HCT116 (cell line): ENCODE measurements at regions not wholly inside any gene's neighbourhood (a gene's known extent, or its start where the extent isn't known, plus 50 kb on each side); places are given as distances from the start of the nearest gene placed in this dataset.

Experiments
- ATAC-seq: fragments of 200-7000 bp; cut with Tn5 transposase; 2 replicates; pipeline ENCODE4 v1.9.1; 2020; ENCODE audit warnings: mild to moderate bottlenecking, moderate library complexity
- BruUV-seq: library from RNA; stranded (reverse); fragments of 400-500 nt; replicated peaks from 2 replicates; lab custom pipeline; 2021; lab: Mats Ljungman, UMichigan
- CTCF ChIA-PET: fragments of 300-600 bp; sonication (Branson Sonifier 250); formaldehyde crosslinking; loops from one replicate; lab custom pipeline; 2021; ENCODE audit warnings: antibody characterized with exemption; lab: Charles Lee
- POLR2A ChIA-PET: fragments of 300-600, 350-600 bp; sonication (Branson Sonifier 250); formaldehyde crosslinking; loops from one replicate; lab custom pipeline; 2021; ENCODE audit warnings: antibody characterized with exemption; lab: Charles Lee
- RAD21 ChIA-PET, 2 experiments: fragments of 300-600 bp; sonication (Branson Sonifier 250); formaldehyde crosslinking; loops; one replicate each; lab custom pipeline; 2023; ENCODE audit warnings: low total read pairs in 2 of 2; ENCODE audit not compliant: uncharacterized antibody in 2 of 2, unreplicated experiment in 2 of 2, low non-redundant PET in 1 of 2; lab: Charles Lee
- DNase-seq: peaks from one replicate; pipeline ENCODE4 v3.0.0-alpha.2; 2010; ENCODE audit warnings: low read depth, low spot score
- H2AFZ ChIP-seq: fragments of 200-600 bp; shearing (Covaris generic), sonication (generic); 2 replicates; pipeline ENCODE4 v1.6.1; 2017; ENCODE audit warnings: low read depth, mixed run types, mixed read lengths, antibody characterized with exemption, low read length; ENCODE audit not compliant: poor library complexity, severe bottlenecking
- H3K27ac ChIP-seq: 2 replicates; pipeline ENCODE4 v1.5.1; 2012; ENCODE audit warnings: low read depth, low read length
- H3K27me3 ChIP-seq: fragments of 200-600 bp; sonication (generic); 2 replicates; pipeline ENCODE4 v1.6.1; 2016; ENCODE audit warnings: mixed run types, low read length, mixed read lengths; ENCODE audit not compliant: insufficient read depth
- H3K36me3 ChIP-seq, 2 experiments: fragments of 200-500 bp in 1 of 2; fragments of 200-600 bp in 1 of 2; sonication (Bioruptor generic) in 1 of 2; sonication (generic) in 1 of 2; 2 replicates each; pipeline versions ENCODE4 v1.5.1 to v1.6.1; 2014 to 2016; ENCODE audit warnings: low read length in 2 of 2, inconsistent platforms in 1 of 2, mixed read lengths in 1 of 2, mixed run types in 1 of 2; ENCODE audit not compliant: insufficient read depth in 2 of 2, control insufficient read depth in 1 of 2
- H3K4me1 ChIP-seq, 2 experiments: fragments of 200-600 bp in 1 of 2; sonication (generic) in 1 of 2; 2 replicates each; pipeline versions ENCODE4 v1.5.1 to v1.6.1; 2012 to 2017; ENCODE audit warnings: low read length in 2 of 2, inconsistent platforms in 1 of 2, mild to moderate bottlenecking in 1 of 2, mixed read lengths in 1 of 2, mixed run types in 1 of 2, moderate library complexity in 1 of 2; ENCODE audit not compliant: insufficient read depth in 2 of 2, control insufficient read depth in 1 of 2
- H3K4me2 ChIP-seq: fragments of 200-600 bp; sonication (generic); 2 replicates; pipeline ENCODE4 v1.6.1; 2017; ENCODE audit warnings: mixed run types, low read length, mixed read lengths
- H3K4me3 ChIP-seq, 2 experiments: fragments of 200-600 bp in 1 of 2; sonication (generic) in 1 of 2; replicated peaks in 1 of 2; 2 replicates each; pipeline ENCODE4 v1.5.1; 2011 to 2016; ENCODE audit warnings: low read length in 2 of 2, control low read depth in 1 of 2, low read depth in 1 of 2, mild to moderate bottlenecking in 1 of 2, mixed read lengths in 1 of 2, mixed run types in 1 of 2
- H3K79me2 ChIP-seq: fragments of 200-600 bp; sonication (generic); 2 replicates; pipeline ENCODE4 v1.6.1; 2017; ENCODE audit warnings: mild to moderate bottlenecking, mixed run types, low read length, moderate library complexity, mixed read lengths; ENCODE audit not compliant: insufficient read depth
- H3K9ac ChIP-seq: fragments of 200-600 bp; sonication (generic); 2 replicates; pipeline ENCODE4 v1.6.1; 2016; ENCODE audit warnings: low read length, mixed read lengths
- H3K9me2 ChIP-seq: fragments of 200-600 bp; sonication (generic), shearing (Covaris generic); 2 replicates; pipeline ENCODE4 v1.6.1; 2017; ENCODE audit warnings: mixed run types, mild to moderate bottlenecking, moderate library complexity; ENCODE audit not compliant: insufficient read depth
- H3K9me3 ChIP-seq, 2 experiments: fragments of 200-500 bp in 1 of 2; fragments of 200-600 bp in 1 of 2; sonication (Bioruptor generic) in 1 of 2; sonication (generic) in 1 of 2; 2 replicates each; pipeline ENCODE4 v1.6.1; 2014 to 2017; ENCODE audit warnings: low read length in 2 of 2, mixed read lengths in 2 of 2, inconsistent platforms in 1 of 2, low read depth in 1 of 2, mild to moderate bottlenecking in 1 of 2, mixed run types in 1 of 2, moderate library complexity in 1 of 2; ENCODE audit not compliant: control insufficient read depth in 1 of 2, insufficient read depth in 1 of 2
- H4K20me1 ChIP-seq: fragments of 200-600 bp; sonication (generic), shearing (Covaris generic); 2 replicates; pipeline ENCODE4 v1.6.1; 2017; ENCODE audit warnings: mixed run types, mild to moderate bottlenecking, moderate library complexity; ENCODE audit not compliant: insufficient read depth
- ATF3 ChIP-seq: IDR thresholded peaks from 2 replicates; pipeline ENCODE4 v1.6.1; 2012
- CBX3 ChIP-seq: IDR thresholded peaks from 2 replicates; pipeline ENCODE4 v1.6.1; 2012; ENCODE audit warnings: low read depth
- CEBPB ChIP-seq: IDR thresholded peaks from 2 replicates; pipeline ENCODE4 v1.6.1; 2012; ENCODE audit warnings: low read depth
- EGR1 ChIP-seq: IDR thresholded peaks from 2 replicates; pipeline ENCODE4 v1.6.1; 2012; ENCODE audit warnings: low read depth
- JUND ChIP-seq: IDR thresholded peaks from 2 replicates; pipeline ENCODE4 v1.6.1; 2012
- POLR2A ChIP-seq: IDR thresholded peaks from 2 replicates; pipeline ENCODE4 v1.7.0; 2011; ENCODE audit warnings: borderline replicate concordance; ENCODE audit not compliant: insufficient read depth, insufficient read length; ENCODE audit errors: extremely low read depth
- POLR2AphosphoS5 ChIP-seq: IDR thresholded peaks from 2 replicates; pipeline ENCODE4 v1.6.1; 2011; ENCODE audit warnings: mild to moderate bottlenecking, low read depth, low read length, moderate library complexity
- REST ChIP-seq: IDR thresholded peaks from 2 replicates; pipeline ENCODE4 v1.6.1; 2012; ENCODE audit warnings: low read depth
- SIN3A ChIP-seq: IDR thresholded peaks from 2 replicates; pipeline ENCODE4 v1.6.1; 2012; ENCODE audit warnings: low read depth
- SP1 ChIP-seq: IDR thresholded peaks from 2 replicates; pipeline ENCODE4 v1.6.1; 2012; ENCODE audit warnings: low read depth
- SRF ChIP-seq: IDR thresholded peaks from 2 replicates; pipeline ENCODE4 v1.6.1; 2012; ENCODE audit warnings: low read depth
- TCF7L2 ChIP-seq: IDR thresholded peaks from 2 replicates; pipeline ENCODE4 v1.7.0; 2011; ENCODE audit warnings: borderline replicate concordance, inconsistent platforms; ENCODE audit not compliant: insufficient read depth, insufficient read length; ENCODE audit errors: extremely low read depth
- YY1 ChIP-seq: IDR thresholded peaks from 2 replicates; pipeline ENCODE4 v1.6.1; 2011; ENCODE audit warnings: low read length, low read depth, moderate library complexity, mild to moderate bottlenecking; ENCODE audit not compliant: insufficient replicate concordance; ENCODE audit errors: extremely low read depth
- ZNF274 ChIP-seq: fragments of 200-500 bp; sonication (Bioruptor generic); IDR thresholded peaks from 2 replicates; pipeline ENCODE4 v1.6.1; 2014; ENCODE audit warnings: mild to moderate bottlenecking, low read depth, low read length, inconsistent platforms
- intact Hi-C: fragments of 100-400 bp; cut with micrococcal nuclease; formaldehyde crosslinking; loops from 2 replicates; pipeline ENCODE4 v1.10.0; 2022

- Histone ChIP-seq H3K9me3 (no peaks in the 10 kb centered on the region), H2AFZ (peak overlapping the region; percentile 23), H3K36me3 (no peaks in the 10 kb centered on the region)
- CTCF ChIA-PET = interaction anchor here (1.1 kb wide), 1 partner anchor 91 kb away, joined by 3 read pairs; no protein-coding TSS in a partner anchor
- DNase-seq = no peak
- POLR2A ChIA-PET = no interaction called here
- ATAC-seq = no peak
- TF ChIP-seq REST (no peak), SRF (no peak), EGR1 (no peak), YY1 (no peak), SP1 (no peak), ATF3 (no peak), ZNF274 (no peak), POLR2A (no peak), CEBPB (no peak), SIN3A (no peak), POLR2AphosphoS5 (no peak), JUND (no peak), CBX3 (no peak), TCF7L2 (no peak)
- TF ChIP-seq, all 23 proteins: peak for 0
- no peak overlapping the region for H3K4me3 ChIP-seq
- no peaks in the 10 kb centered on the region for H3K79me2 ChIP-seq
- H3K4me2 ChIP-seq = no peak overlapping the region
- H3K27me3 ChIP-seq = no peaks in the 10 kb centered on the region
- no peaks in the 10 kb centered on the region for H4K20me1 ChIP-seq
- H3K9me2 ChIP-seq = no peaks in the 10 kb centered on the region
- intact Hi-C loops = no loop called here
- no peak overlapping the region for H3K9ac ChIP-seq
- no peaks in the 10 kb centered on the region for H3K4me1 ChIP-seq
- RAD21 ChIA-PET = no interaction called here
- no peak overlapping the region for H3K27ac ChIP-seq
- no TSS peak for BruUV-seq
These were observed 54.0 kb upstream of the COL5A2 start for GRCh38 chr2:189233527-189233926.
